HepG2 (cell line): ENCODE measurements at regions not wholly inside any gene's neighbourhood (a gene's known extent, or its start where the extent isn't known, plus 50 kb on each side); places are given as distances from the start of the nearest gene placed in this dataset.

Experiments used
- ATAC-seq: fragments of 200-7000 bp; cut with Tn5 transposase; 3 replicates; pipeline ENCODE4 v1.9.1; 2020; ENCODE audit warnings: mild to moderate bottlenecking, moderate library complexity
- BruUV-seq: library from RNA; stranded (reverse); fragments of 400-500 nt; replicated peaks from 2 replicates; lab custom pipeline; 2021; lab: Mats Ljungman, UMichigan
- CTCF ChIA-PET: fragments of 300-600 bp; formaldehyde crosslinking; extraction: SDS; loops from one replicate; lab custom pipeline; 2021; ENCODE audit warnings: low total read pairs, inconsistent platforms, low intra/inter-chr PET ratio; lab: Yijun Ruan, JAX
- POLR2A ChIA-PET: fragments of 350-600 bp; sonication (Branson Sonifier 250); formaldehyde crosslinking; loops from one replicate; lab custom pipeline; 2020; ENCODE audit warnings: antibody characterized with exemption, inconsistent platforms; lab: Yijun Ruan, JAX
- DNase-seq: peaks from one replicate; pipeline ENCODE4 v3.0.0-alpha.2; 2015; ENCODE audit warnings: low spot score
- FAIRE-seq: peaks from 3 replicates; lab custom pipeline; 2011; peaks lifted over from hg19 to GRCh38; lab: Jason Lieb, UNC
- H2AFZ ChIP-seq: one replicate; pipeline ENCODE4 v1.6.1; 2011; ENCODE audit warnings: low read length, inconsistent platforms
- H3K27ac ChIP-seq: fragments of 300-600 bp; 3 replicates; pipeline ENCODE4 v1.8.0; 2011; ENCODE audit warnings: mixed run types, mild to moderate bottlenecking, mixed read lengths, low read length, inconsistent platforms; ENCODE audit not compliant: insufficient read depth; ENCODE audit errors: extremely low read length
- H3K27me3 ChIP-seq, 2 experiments: fragments of 200-600 bp in 1 of 2; 2 replicates in 1 of 2; 3 replicates in 1 of 2; pipeline versions ENCODE4 v1.6.0 to v1.8.0; 2011; ENCODE audit warnings: low read length in 2 of 2, mild to moderate bottlenecking in 2 of 2, moderate library complexity in 2 of 2, inconsistent platforms in 1 of 2; ENCODE audit not compliant: insufficient read depth in 2 of 2, control insufficient read depth in 1 of 2
- H3K36me3 ChIP-seq, 2 experiments: fragments of 200-600 bp in 1 of 2; replicated peaks in 1 of 2; 2 replicates in 1 of 2; 3 replicates in 1 of 2; pipeline versions ENCODE4 v1.5.1 to v1.8.0; 2011; ENCODE audit warnings: low read length in 2 of 2, inconsistent platforms in 1 of 2; ENCODE audit not compliant: insufficient read depth in 2 of 2, control insufficient read depth in 1 of 2
- H3K4me1 ChIP-seq: 2 replicates; pipeline ENCODE4 v1.5.1; 2012; ENCODE audit warnings: low read length, inconsistent platforms; ENCODE audit not compliant: insufficient read depth
- H3K4me2 ChIP-seq: 2 replicates; pipeline ENCODE4 v1.6.0; 2011; ENCODE audit warnings: low read depth, low read length, inconsistent platforms
- H3K4me3 ChIP-seq, 3 experiments: fragments of 200-600 bp in 1 of 3; sonication (generic), shearing (Covaris generic) in 1 of 3; replicated peaks in 1 of 3; 2 replicates each; pipeline ENCODE4 v1.5.1; 2011 to 2016; ENCODE audit warnings: low read length in 3 of 3, inconsistent platforms in 2 of 3, low read depth in 2 of 3, mild to moderate bottlenecking in 2 of 3, control low read depth in 1 of 3, mixed read lengths in 1 of 3; ENCODE audit not compliant: insufficient read depth in 1 of 3
- H3K79me2 ChIP-seq: one replicate; pipeline ENCODE4 v1.6.1; 2011; ENCODE audit warnings: low read length, inconsistent platforms; ENCODE audit not compliant: insufficient read depth
- H3K9ac ChIP-seq: 2 replicates; pipeline ENCODE4 v1.6.0; 2011; ENCODE audit warnings: mild to moderate bottlenecking, low read depth, low read length, inconsistent platforms; ENCODE audit not compliant: insufficient read depth
- H3K9me3 ChIP-seq: 2 replicates; pipeline ENCODE4 v1.5.1; 2012; ENCODE audit warnings: mild to moderate bottlenecking, low read length
- H4K20me1 ChIP-seq: 2 replicates; pipeline ENCODE4 v1.6.0; 2011; ENCODE audit warnings: inconsistent platforms, mild to moderate bottlenecking, low read length, moderate library complexity; ENCODE audit not compliant: insufficient read depth
- FOSL1 ChIP-seq: sonication (generic); formaldehyde crosslinking; IDR thresholded peaks from 2 replicates; pipeline ENCODE4 v1.9.0; 2021; ENCODE audit warnings: missing genetic modification reagents, borderline replicate concordance
- JDP2 ChIP-seq: sonication (generic); formaldehyde crosslinking; IDR thresholded peaks from 2 replicates; pipeline ENCODE4 v1.8.1; 2022; ENCODE audit warnings: missing genetic modification reagents, borderline replicate concordance
- KIAA2018 ChIP-seq: sonication (generic); formaldehyde crosslinking; IDR thresholded peaks from 2 replicates; pipeline ENCODE4 v1.5.0; 2020; ENCODE audit warnings: mild to moderate bottlenecking, missing genetic modification reagents, borderline replicate concordance
- MBNL3 ChIP-seq: fragments of 250-450 bp; sonication (Bioruptor Pico); conservative IDR thresholded peaks from 2 replicates; pipeline ENCODE4 v1.8.0; 2022; ENCODE audit warnings: mild to moderate bottlenecking, inconsistent platforms
- NFE2L1 ChIP-seq: sonication (generic); formaldehyde crosslinking; IDR thresholded peaks from 2 replicates; pipeline ENCODE4 v1.4.0; 2020; ENCODE audit warnings: missing genetic modification reagents, mild to moderate bottlenecking, borderline replicate concordance
- WGBS: methylation state at CpG from one replicate; pipeline ENCODE4 v1.1.6; 2017; ENCODE audit warnings: low lambda C conversion rate; 5-methylcytosine and 5-hydroxymethylcytosine counted together
- in situ Hi-C: cut with HindIII; loops from 2 replicates; pipeline ENCODE4 v1.10.0; 2017; ENCODE audit warnings: low pct_unique_long_range_greater_than_20kb; ENCODE audit not compliant: extremely low pct_ligation_motif_present
- intact Hi-C: fragments of 100-400 bp; cut with micrococcal nuclease; formaldehyde crosslinking; loops from one replicate; pipeline ENCODE4 v1.10.0; 2022; ENCODE audit not compliant: unreplicated experiment

- in situ Hi-C loops, result no loop called here
- H2AFZ ChIP-seq, result no peak overlapping the region
- intact Hi-C loops, result no loop called here
- CTCF ChIA-PET, result no interaction called here
- no peaks in the 10 kb centered on the region for H3K79me2 ChIP-seq
- no peak for TF ChIP-seq NFE2L1 (CRISPR knock-in tag)
- TF ChIP-seq KIAA2018 (CRISPR knock-in tag), result no peak
- no peak for TF ChIP-seq FOSL1 (CRISPR knock-in tag)
- no peak for TF ChIP-seq JDP2 (CRISPR knock-in tag)
- no peak for TF ChIP-seq MBNL3 (CRISPR knock-in tag)
- no peak for DNase-seq
- H3K27me3 ChIP-seq, result no peaks in the 10 kb centered on the region
- FAIRE-seq, result no peak
- no peak overlapping the region for H3K9ac ChIP-seq
- no peaks in the 10 kb centered on the region for H4K20me1 ChIP-seq
- no peaks in the 10 kb centered on the region for H3K4me1 ChIP-seq
- H3K27ac ChIP-seq, result no peak overlapping the region
- no TSS peak for BruUV-seq
- H3K4me3 ChIP-seq, result no peak overlapping the region
- H3K4me2 ChIP-seq, result no peak overlapping the region
- 48% methylated on average over 5 of the region's 8 CpGs for WGBS
- no peaks in the 10 kb centered on the region for H3K9me3 ChIP-seq
- H3K36me3 ChIP-seq, result no peaks in the 10 kb centered on the region
- no peak for ATAC-seq
- POLR2A ChIA-PET, result no interaction called here
Measured at GRCh38 chr7:46939558-46939957, 642.4 kb downstream of the TNS3 start.
